PC-3 (cell line): ENCODE measurements at regions not wholly inside any gene's neighbourhood (a gene's known extent, or its start where the extent isn't known, plus 50 kb on each side); places are given as distances from the start of the nearest gene placed in this dataset.

Experiments
- CTCF ChIP-seq: fragments of 300-600 bp; sonication (generic); conservative IDR thresholded peaks from 2 replicates; pipeline ENCODE4 v1.5.1; 2017; ENCODE audit warnings: antibody characterized with exemption, low read depth, mild to moderate bottlenecking, low read length
- EZH2 ChIP-seq: fragments of 300-600 bp; sonication (generic); IDR thresholded peaks from one replicate; pipeline ENCODE4 v1.6.1; 2017; ENCODE audit warnings: antibody characterized with exemption, mild to moderate bottlenecking, low read length; ENCODE audit not compliant: unreplicated experiment
- EZH2phosphoT487 ChIP-seq: fragments of 300-600 bp; sonication (generic); IDR thresholded peaks from 2 replicates; pipeline ENCODE4 v1.6.1; 2018; ENCODE audit warnings: mild to moderate bottlenecking, antibody characterized with exemption, low read length, borderline replicate concordance

- TF ChIP-seq CTCF (no peak), EZH2phosphoT487 (no peak), EZH2 (no peak)
Measured at GRCh38 chr1:232877365-232878028, 72.3 kb downstream of the MAP10 start.
